CD4-positive, alpha-beta T cell treated with Interleukin-4 for 4 hours (primary cell): ENCODE measurements at regions not wholly inside any gene's neighbourhood (a gene's known extent, or its start where the extent isn't known, plus 50 kb on each side); places are given as distances from the start of the nearest gene placed in this dataset.
"Not testable (repeated sequence)": the region's sequence is repeated elsewhere in the genome, so short reads cannot be mapped to it uniquely, and the experiment has no call there.

Source experiments
- DNase-seq: peaks from one replicate; pipeline ENCODE4 v3.0.0-alpha.2; 2020

GRCh38 chr12:123059500-123059899 lies 79.0 kb downstream of the ARL6IP4 start:
- DNase-seq = no peak

- no peak for DNase-seq
Measured at GRCh38 chr12:123058980-123059379, 78.5 kb downstream of the ARL6IP4 start.

- no peak for DNase-seq
Measured at GRCh38 chr12:123058481-123058880, 78.0 kb downstream of the ARL6IP4 start.

GRCh38 chr12:123057513-123058265 lies 77.2 kb downstream of the ARL6IP4 start:
- DNase-seq = no peak

GRCh38 chr12:123056709-123057108 lies 76.2 kb downstream of the ARL6IP4 start:
- DNase-seq = no peak

- no peak for DNase-seq
Measured at GRCh38 chr12:123056053-123056452, 75.6 kb downstream of the ARL6IP4 start.

GRCh38 chr12:123055281-123055766 lies 74.8 kb downstream of the ARL6IP4 start:
- DNase-seq = no peak

GRCh38 chr12:123054371-123054770 lies 73.9 kb downstream of the ARL6IP4 start:
- no peak for DNase-seq

- DNase-seq = no peak
Measured at GRCh38 chr12:123051556-123051955, 71.1 kb downstream of the ARL6IP4 start.

- no peak for DNase-seq
Measured at GRCh38 chr12:123050913-123051312, 70.4 kb downstream of the ARL6IP4 start.

- DNase-seq = no peak
Measured at GRCh38 chr12:123050331-123050831, 69.9 kb downstream of the ARL6IP4 start.

- DNase-seq = no peak
Measured at GRCh38 chr12:123049398-123050240, 69.1 kb downstream of the ARL6IP4 start.

- not testable (repeated sequence) for DNase-seq
Measured at GRCh38 chr12:123047892-123048291, 67.4 kb downstream of the ARL6IP4 start.

GRCh38 chr12:123047289-123047688 lies 66.8 kb downstream of the ARL6IP4 start:
- DNase-seq = no peak

- no peak for DNase-seq
Measured at GRCh38 chr12:123046431-123046830, 66.0 kb downstream of the ARL6IP4 start.

GRCh38 chr12:123045678-123046077 lies 65.2 kb downstream of the ARL6IP4 start:
- no peak for DNase-seq

GRCh38 chr12:123044351-123044750 lies 63.9 kb downstream of the ARL6IP4 start:
- no peak for DNase-seq

GRCh38 chr12:123043536-123044001 lies 63.1 kb downstream of the ARL6IP4 start:
- DNase-seq = peak; percentile 76

- no peak for DNase-seq
Measured at GRCh38 chr12:123042833-123043232, 62.4 kb downstream of the ARL6IP4 start.

GRCh38 chr12:123041811-123042655 lies 61.6 kb downstream of the ARL6IP4 start:
- DNase-seq = no peak

GRCh38 chr12:123041042-123041531 lies 60.6 kb downstream of the ARL6IP4 start:
- DNase-seq = no peak

- no peak for DNase-seq
Measured at GRCh38 chr12:123040106-123040505, 59.6 kb downstream of the ARL6IP4 start.
